ENCODE measurements at regions not wholly inside any gene's neighbourhood (a gene's known extent, or its start where the extent isn't known, plus 50 kb on each side); places are given as distances from the start of the nearest gene placed in this dataset.

DNA sequence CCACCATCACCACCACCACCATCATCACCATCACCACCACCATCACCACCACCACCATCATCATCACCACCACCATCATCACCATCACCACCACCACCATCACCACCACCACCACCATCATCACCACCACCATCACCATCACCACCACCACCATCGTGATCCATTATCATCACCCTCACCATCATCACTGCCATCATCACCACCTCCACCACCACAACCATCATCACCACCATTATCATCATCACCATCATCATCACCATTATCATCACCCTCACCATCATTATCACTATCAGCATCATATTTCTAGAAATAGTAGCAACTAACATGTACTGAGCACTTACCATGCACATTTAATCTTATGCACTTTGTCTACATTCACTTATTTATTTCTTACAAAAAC is 94.9 kb downstream of the C16orf95 start:
- no peaks in the 10 kb centered on the region for H3K79me2 ChIP-seq (ENCODE audit: control insufficient read depth, insufficient read depth, low read length)
- in situ Hi-C loops (cut with MboI) (no loop called here), intact Hi-C loops (cut with micrococcal nuclease; ENCODE audit: unreplicated experiment) (no loop called here)
- ChIA-PET SMC1A (ENCODE audit: uncharacterized antibody, unreplicated experiment) (no interaction called here), CTCF (no interaction called here), RAD21 (ENCODE audit: unreplicated experiment) (no interaction called here), POLR2A (no interaction called here)
- H3K9me3 ChIP-seq (replicated peaks; ENCODE audit: control insufficient read depth, insufficient read depth, low read length): no peaks in the 10 kb centered on the region
- H3K4me1 ChIP-seq (ENCODE audit: control insufficient read depth, insufficient read depth, low read length): no peaks in the 10 kb centered on the region
- no peaks in the 10 kb centered on the region for H3K27me3 ChIP-seq (replicated peaks in 1 of 2; ENCODE audit: control insufficient read depth in 2 of 2, insufficient read depth in 2 of 2, low read length in 1 of 2)
- TF ChIP-seq KLF5 (IDR thresholded peaks at IDR 0.05; ENCODE audit: partially characterized antibody) (no peak), RBBP5 (conservative IDR thresholded peaks at IDR 0.05) (no peak), SMAD1 (IDR thresholded peaks at IDR 0.05; ENCODE audit: low read depth, partially characterized antibody) (no peak), MYB (IDR thresholded peaks at IDR 0.05; ENCODE audit: borderline replicate concordance, low read depth, low read length) (no peak), EZH2 (IDR thresholded peaks at IDR 0.05; ENCODE audit: borderline replicate concordance, control insufficient read depth, low read depth, low read length) (no peak), TAF1 (IDR thresholded peaks at IDR 0.05; ENCODE audit: borderline replicate concordance, low read depth, low read length) (no peak), PML (IDR thresholded peaks at IDR 0.05; ENCODE audit: low read length) (no peak)
- TF ChIP-seq, protein P1, sequence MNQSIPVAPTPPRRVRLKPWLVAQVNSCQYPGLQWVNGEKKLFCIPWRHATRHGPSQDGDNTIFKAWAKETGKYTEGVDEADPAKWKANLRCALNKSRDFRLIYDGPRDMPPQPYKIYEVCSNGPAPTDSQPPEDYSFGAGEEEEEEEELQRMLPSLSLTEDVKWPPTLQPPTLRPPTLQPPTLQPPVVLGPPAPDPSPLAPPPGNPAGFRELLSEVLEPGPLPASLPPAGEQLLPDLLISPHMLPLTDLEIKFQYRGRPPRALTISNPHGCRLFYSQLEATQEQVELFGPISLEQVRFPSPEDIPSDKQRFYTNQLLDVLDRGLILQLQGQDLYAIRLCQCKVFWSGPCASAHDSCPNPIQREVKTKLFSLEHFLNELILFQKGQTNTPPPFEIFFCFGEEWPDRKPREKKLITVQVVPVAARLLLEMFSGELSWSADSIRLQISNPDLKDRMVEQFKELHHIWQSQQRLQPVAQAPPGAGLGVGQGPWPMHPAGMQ (IDR thresholded peaks at IDR 0.05; ENCODE audit: borderline replicate concordance): no peak
- TF ChIP-seq, protein P2, sequence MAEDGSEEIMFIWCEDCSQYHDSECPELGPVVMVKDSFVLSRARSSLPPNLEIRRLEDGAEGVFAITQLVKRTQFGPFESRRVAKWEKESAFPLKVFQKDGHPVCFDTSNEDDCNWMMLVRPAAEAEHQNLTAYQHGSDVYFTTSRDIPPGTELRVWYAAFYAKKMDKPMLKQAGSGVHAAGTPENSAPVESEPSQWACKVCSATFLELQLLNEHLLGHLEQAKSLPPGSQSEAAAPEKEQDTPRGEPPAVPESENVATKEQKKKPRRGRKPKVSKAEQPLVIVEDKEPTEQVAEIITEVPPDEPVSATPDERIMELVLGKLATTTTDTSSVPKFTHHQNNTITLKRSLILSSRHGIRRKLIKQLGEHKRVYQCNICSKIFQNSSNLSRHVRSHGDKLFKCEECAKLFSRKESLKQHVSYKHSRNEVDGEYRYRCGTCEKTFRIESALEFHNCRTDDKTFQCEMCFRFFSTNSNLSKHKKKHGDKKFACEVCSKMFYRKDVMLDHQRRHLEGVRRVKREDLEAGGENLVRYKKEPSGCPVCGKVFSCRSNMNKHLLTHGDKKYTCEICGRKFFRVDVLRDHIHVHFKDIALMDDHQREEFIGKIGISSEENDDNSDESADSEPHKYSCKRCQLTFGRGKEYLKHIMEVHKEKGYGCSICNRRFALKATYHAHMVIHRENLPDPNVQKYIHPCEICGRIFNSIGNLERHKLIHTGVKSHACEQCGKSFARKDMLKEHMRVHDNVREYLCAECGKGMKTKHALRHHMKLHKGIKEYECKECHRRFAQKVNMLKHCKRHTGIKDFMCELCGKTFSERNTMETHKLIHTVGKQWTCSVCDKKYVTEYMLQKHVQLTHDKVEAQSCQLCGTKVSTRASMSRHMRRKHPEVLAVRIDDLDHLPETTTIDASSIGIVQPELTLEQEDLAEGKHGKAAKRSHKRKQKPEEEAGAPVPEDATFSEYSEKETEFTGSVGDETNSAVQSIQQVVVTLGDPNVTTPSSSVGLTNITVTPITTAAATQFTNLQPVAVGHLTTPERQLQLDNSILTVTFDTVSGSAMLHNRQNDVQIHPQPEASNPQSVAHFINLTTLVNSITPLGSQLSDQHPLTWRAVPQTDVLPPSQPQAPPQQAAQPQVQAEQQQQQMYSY (CRISPR knock-in tag; IDR thresholded peaks at IDR 0.05): no peak
- DNase-seq (ENCODE audit: low read depth, low spot score) (no peak), ATAC-seq (no peak), FAIRE-seq (no peak)
- WGBS (ENCODE audit: insufficient coverage, insufficient replicate concordance, low lambda C conversion rate, missing lambda C conversion rate): 69% methylated on average over 1 of the region's 1 CpG
- no peak overlapping the region for H2AFZ ChIP-seq (ENCODE audit: control insufficient read depth, low read depth, low read length)
- no peaks in the 10 kb centered on the region; the same call in 1 of the 2 replicates for H4K20me1 ChIP-seq (ENCODE audit: control insufficient read depth, insufficient read depth)
- no peak overlapping the region for H3K4me3 ChIP-seq
- BruUV-seq (replicated peaks): no TSS peak
- H3K9ac ChIP-seq (ENCODE audit: control insufficient read depth, insufficient read depth, low read length): no peak overlapping the region
- no peak overlapping the region for H3K27ac ChIP-seq (ENCODE audit: control insufficient read depth, insufficient read depth)
- no peaks in the 10 kb centered on the region for H3K36me3 ChIP-seq (ENCODE audit: control insufficient read depth in 2 of 2, insufficient read depth in 2 of 2, low read length in 1 of 2)
- H3K4me2 ChIP-seq (ENCODE audit: control insufficient read depth, insufficient read depth): no peak overlapping the region
